ENCODE measurements at regions not wholly inside any gene's neighbourhood (a gene's known extent, or its start where the extent isn't known, plus 50 kb on each side); places are given as distances from the start of the nearest gene placed in this dataset.

GRCh38 chr2:144049137-144049536, 470.8 kb downstream of the ZEB2 start:
- DNase-seq (no peak), ATAC-seq (ENCODE audit: low FRiP score in 2 of 2) (no peak)
- no peak overlapping the region for H3K4me3 ChIP-seq
- no peaks in the 10 kb centered on the region for H3K27me3 ChIP-seq
- H3K4me1 ChIP-seq = no peaks in the 10 kb centered on the region
- TF ChIP-seq POLR2AphosphoS5 (IDR thresholded peaks at IDR 0.05) (no peak), POLR2A (IDR thresholded peaks at IDR 0.05) (no peak), CTCF (IDR thresholded peaks at IDR 0.05) (no peak), EP300 (IDR thresholded peaks at IDR 0.05) (no peak)
- H3K27ac ChIP-seq = no peak overlapping the region
- H3K9me3 ChIP-seq = no peaks in the 10 kb centered on the region
- H3K36me3 ChIP-seq = no peaks in the 10 kb centered on the region
- WGBS, 2 donors = 81 to 82% methylated on average over 3 of the region's 3 CpGs

GRCh38 chr2:144048631-144049060, 471.3 kb downstream of the ZEB2 start:
- Histone ChIP-seq H3K27me3 (no peaks in the 10 kb centered on the region), H3K4me1 (no peaks in the 10 kb centered on the region), H3K36me3 (no peaks in the 10 kb centered on the region), H3K27ac (no peak overlapping the region), H3K4me3 (no peak overlapping the region), H3K9me3 (no peaks in the 10 kb centered on the region)
- DNase-seq (no peak), ATAC-seq (ENCODE audit: low FRiP score in 2 of 2) (no peak)
- TF ChIP-seq POLR2AphosphoS5 (IDR thresholded peaks at IDR 0.05) (no peak), EP300 (IDR thresholded peaks at IDR 0.05) (no peak), CTCF (IDR thresholded peaks at IDR 0.05) (no peak), POLR2A (IDR thresholded peaks at IDR 0.05) (no peak)
- WGBS, 2 donors = 96 to 98% methylated on average over 4 of the region's 4 CpGs

GRCh38 chr2:144042751-144043150, 477.2 kb downstream of the ZEB2 start:
- H3K27me3 ChIP-seq = no peaks in the 10 kb centered on the region
- WGBS, 2 donors = 93 to 97% methylated on average over 2 of the region's 2 CpGs
- no peak for DNase-seq

GRCh38 chr2:144041612-144042011, 478.3 kb downstream of the ZEB2 start:
- Histone ChIP-seq H3K27me3 (no peaks in the 10 kb centered on the region), H3K4me1 (no peaks in the 10 kb centered on the region), H3K36me3 (no peaks in the 10 kb centered on the region), H3K4me3 (no peak overlapping the region), H3K9me3 (no peaks in the 10 kb centered on the region), H3K27ac (no peak overlapping the region)
- ATAC-seq (ENCODE audit: low FRiP score in 2 of 2) = no peak
- 100% methylated on average over 1 of the region's 1 CpG for WGBS, 2 donors
- no peak for TF ChIP-seq EP300 (IDR thresholded peaks at IDR 0.05)
- no peak for TF ChIP-seq POLR2A (IDR thresholded peaks at IDR 0.05)
- TF ChIP-seq CTCF (IDR thresholded peaks at IDR 0.05) = no peak
- no peak for TF ChIP-seq POLR2AphosphoS5 (IDR thresholded peaks at IDR 0.05)
- no peak for DNase-seq

More at GRCh38 chr2:144042751-144043150, 477.2 kb downstream of the ZEB2 start:
- H3K4me3 ChIP-seq = no peak overlapping the region
- TF ChIP-seq CTCF (IDR thresholded peaks at IDR 0.05) (no peak), EP300 (IDR thresholded peaks at IDR 0.05) (no peak), POLR2A (IDR thresholded peaks at IDR 0.05) (no peak), POLR2AphosphoS5 (IDR thresholded peaks at IDR 0.05) (no peak)
- no peak for ATAC-seq (ENCODE audit: low FRiP score in 2 of 2)
- no peaks in the 10 kb centered on the region for H3K9me3 ChIP-seq
- H3K4me1 ChIP-seq = no peaks in the 10 kb centered on the region
- H3K36me3 ChIP-seq = no peaks in the 10 kb centered on the region
- H3K27ac ChIP-seq = no peak overlapping the region

GRCh38 chr2:144040834-144041233, 479.1 kb downstream of the ZEB2 start:
- 90 to 94% methylated on average over 2 of the region's 2 CpGs for WGBS, 2 donors
- H3K4me1 ChIP-seq = no peaks in the 10 kb centered on the region
- no peaks in the 10 kb centered on the region for H3K36me3 ChIP-seq
- ATAC-seq (ENCODE audit: low FRiP score in 2 of 2) = no peak
- no peaks in the 10 kb centered on the region for H3K9me3 ChIP-seq
- no peak for TF ChIP-seq POLR2AphosphoS5 (IDR thresholded peaks at IDR 0.05)
- TF ChIP-seq POLR2A (IDR thresholded peaks at IDR 0.05) = no peak
- no peak for TF ChIP-seq CTCF (IDR thresholded peaks at IDR 0.05)
- TF ChIP-seq EP300 (IDR thresholded peaks at IDR 0.05) = no peak
- no peak for DNase-seq
- no peaks in the 10 kb centered on the region for H3K27me3 ChIP-seq
- no peak overlapping the region for H3K4me3 ChIP-seq
- H3K27ac ChIP-seq = no peak overlapping the region

All from upper lobe of left lung (tissue), 6 donors.